H1 (cell line): ENCODE measurements at regions not wholly inside any gene's neighbourhood (a gene's known extent, or its start where the extent isn't known, plus 50 kb on each side); places are given as distances from the start of the nearest gene placed in this dataset.

Experiments
- CHD2 ChIP-seq: IDR thresholded peaks from 2 replicates; pipeline ENCODE4 v1.6.1; 2012; ENCODE audit warnings: low read length, improper control_type of control experiment
- HDAC2 ChIP-seq, 2 experiments: fragments of 300-600 bp in 1 of 2; sonication (generic) in 1 of 2; IDR thresholded peaks; 2 replicates each; pipeline ENCODE4 v1.6.1; 2011 to 2012; ENCODE audit warnings: low read depth in 2 of 2, low read length in 2 of 2, mild to moderate bottlenecking in 2 of 2, moderate library complexity in 2 of 2, borderline replicate concordance in 1 of 2, inconsistent platforms in 1 of 2
- RBBP5 ChIP-seq: IDR thresholded peaks from 2 replicates; pipeline ENCODE4 v1.7.1; 2012; ENCODE audit warnings: low read depth, mild to moderate bottlenecking, inconsistent platforms, low read length, moderate library complexity, borderline replicate concordance
- ZNF274 ChIP-seq: IDR thresholded peaks from 2 replicates; pipeline ENCODE4 v1.7.0; 2012; ENCODE audit warnings: low read length, borderline replicate concordance; ENCODE audit errors: extremely low read depth

DNA sequence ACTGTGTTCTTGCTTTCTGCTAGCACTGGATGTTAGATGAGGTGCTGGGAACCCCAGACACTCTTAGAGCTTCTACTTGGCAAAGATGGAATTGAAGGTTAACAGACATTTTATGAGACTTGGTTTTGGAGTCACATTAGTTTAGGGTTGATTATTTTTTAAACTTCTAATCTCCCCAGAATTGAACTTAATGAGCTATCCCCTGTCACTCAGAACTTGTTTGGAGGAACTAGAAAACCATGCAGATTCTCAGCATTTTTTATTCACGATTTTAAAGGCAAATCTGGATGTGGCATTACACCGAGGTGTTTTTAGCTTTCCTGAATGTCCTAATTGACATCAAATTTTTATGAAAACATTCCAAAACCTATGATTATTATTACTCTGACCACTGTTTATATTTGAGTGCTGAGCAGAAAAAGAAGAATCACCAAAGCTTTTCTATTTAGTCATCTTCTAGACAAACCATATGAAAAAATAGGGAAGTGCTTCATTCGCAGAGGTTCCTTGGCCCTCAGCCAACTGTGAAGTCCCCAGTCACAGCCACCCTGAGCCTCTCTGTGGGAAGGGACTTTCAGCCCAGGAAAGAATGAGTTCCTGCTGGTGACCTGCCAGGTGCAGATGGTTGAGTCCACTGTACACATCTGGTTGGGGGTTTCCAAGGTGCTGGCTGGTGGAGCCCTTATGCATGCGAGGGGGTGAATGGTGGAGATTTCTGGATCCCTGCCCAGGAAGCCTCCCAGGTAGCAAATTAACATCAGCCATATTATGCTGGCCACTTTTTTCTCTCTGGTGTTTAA, 196.0 kb upstream of the TOPAZ1 start (continued):
- no peak for TF ChIP-seq HDAC2 (IDR thresholded peaks at IDR 0.05; ENCODE audit: borderline replicate concordance in 1 of 2, low read depth in 2 of 2, low read length in 2 of 2)
- TF ChIP-seq ZNF274 = no peak
- no peak for TF ChIP-seq CHD2
- TF ChIP-seq RBBP5 = no peak
